HG02852 (cell line): ENCODE measurements at regions not wholly inside any gene's neighbourhood (a gene's known extent, or its start where the extent isn't known, plus 50 kb on each side); places are given as distances from the start of the nearest gene placed in this dataset.
"Not testable (repeated sequence)": the region's sequence is repeated elsewhere in the genome, so short reads cannot be mapped to it uniquely, and the experiment has no call there.

ENCODE experiments used
- ATAC-seq: cut with Tn5 transposase; IDR thresholded peaks from one replicate; pipeline ENCODE4 v1.9.1; 2021; ENCODE audit warnings: mild to moderate bottlenecking, moderate library complexity; ENCODE audit not compliant: unreplicated experiment

DNA sequence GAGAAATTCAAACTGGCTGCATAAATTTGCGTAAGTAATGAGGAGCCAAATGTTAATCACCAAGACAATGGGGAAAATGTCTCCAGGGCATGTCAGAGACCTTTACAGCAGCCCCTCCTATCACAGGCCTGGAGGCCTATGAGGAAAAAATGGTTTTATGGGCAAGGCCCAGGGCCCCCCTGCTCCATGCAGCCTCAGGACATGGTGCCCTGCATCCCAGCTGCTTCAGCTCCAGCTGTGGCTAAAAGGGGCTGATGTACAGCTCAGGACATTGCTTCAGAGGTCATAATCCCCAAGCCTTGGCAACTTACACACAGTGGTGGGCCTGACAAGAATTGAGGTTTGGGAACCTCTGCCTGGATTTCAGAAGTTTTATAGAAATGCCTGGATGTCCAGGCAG, 126.2 kb upstream of the TGFBR2 start:
- not testable (repeated sequence) for ATAC-seq

GRCh38 chr3:30480587-30480986, 125.8 kb upstream of the TGFBR2 start:
- ATAC-seq, result no peak

DNA sequence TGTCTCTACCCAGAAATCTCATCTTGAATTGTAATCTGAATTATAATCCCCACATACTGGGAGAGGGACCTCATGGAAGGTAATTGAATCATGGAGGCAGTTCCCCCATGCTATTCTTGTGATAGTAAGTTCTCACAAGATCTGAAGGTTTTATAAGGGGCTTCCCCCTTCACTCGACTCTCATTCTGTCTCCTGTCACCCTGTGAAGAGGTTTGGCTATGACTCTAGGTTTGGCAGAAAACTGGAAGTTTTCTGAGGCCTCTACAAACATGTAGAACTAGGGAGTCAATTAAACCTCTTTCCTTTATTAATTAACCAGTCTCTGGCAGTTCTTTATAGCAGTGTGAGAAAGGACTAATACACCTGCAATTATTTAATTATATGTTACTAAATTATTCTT, 125.2 kb upstream of the TGFBR2 start:
- no peak for ATAC-seq

- ATAC-seq, result not testable (repeated sequence)
These were observed 122.2 kb upstream of the TGFBR2 start for GRCh38 chr3:30484229-30484628.

- no peak for ATAC-seq
These were observed 120.0 kb upstream of the TGFBR2 start for GRCh38 chr3:30486368-30486767.

DNA sequence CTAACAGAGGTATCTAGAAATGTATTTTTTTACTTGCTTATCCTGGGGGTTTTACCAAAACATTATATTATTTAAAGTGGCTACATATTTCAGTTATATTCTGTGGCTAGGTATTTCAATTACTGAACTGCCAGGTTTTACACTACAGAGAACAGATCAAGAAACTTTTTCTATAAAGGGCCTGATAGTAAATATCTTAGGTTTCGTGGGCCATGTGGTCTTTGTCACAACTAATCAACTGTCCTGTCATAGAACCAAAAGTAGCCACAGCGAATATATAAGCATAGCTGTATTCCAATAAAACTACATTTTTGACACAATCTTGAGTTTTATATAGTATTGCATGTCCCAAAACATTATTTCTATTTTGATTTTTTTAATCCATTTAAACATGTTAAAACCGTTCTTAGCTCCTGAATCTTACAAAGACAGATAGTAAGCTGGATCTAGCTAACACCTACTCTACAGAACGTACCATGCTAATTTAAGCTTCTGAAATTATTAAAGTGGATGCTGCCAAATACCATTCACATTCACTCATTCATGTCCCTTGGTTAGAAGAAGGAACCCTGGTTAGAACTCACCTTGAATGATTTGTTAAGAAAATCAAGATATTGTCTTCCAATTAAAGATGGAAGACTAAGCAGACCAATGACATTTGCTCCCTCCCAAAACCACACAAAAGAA, 118.2 kb upstream of the TGFBR2 start:
- ATAC-seq, result no peak

DNA sequence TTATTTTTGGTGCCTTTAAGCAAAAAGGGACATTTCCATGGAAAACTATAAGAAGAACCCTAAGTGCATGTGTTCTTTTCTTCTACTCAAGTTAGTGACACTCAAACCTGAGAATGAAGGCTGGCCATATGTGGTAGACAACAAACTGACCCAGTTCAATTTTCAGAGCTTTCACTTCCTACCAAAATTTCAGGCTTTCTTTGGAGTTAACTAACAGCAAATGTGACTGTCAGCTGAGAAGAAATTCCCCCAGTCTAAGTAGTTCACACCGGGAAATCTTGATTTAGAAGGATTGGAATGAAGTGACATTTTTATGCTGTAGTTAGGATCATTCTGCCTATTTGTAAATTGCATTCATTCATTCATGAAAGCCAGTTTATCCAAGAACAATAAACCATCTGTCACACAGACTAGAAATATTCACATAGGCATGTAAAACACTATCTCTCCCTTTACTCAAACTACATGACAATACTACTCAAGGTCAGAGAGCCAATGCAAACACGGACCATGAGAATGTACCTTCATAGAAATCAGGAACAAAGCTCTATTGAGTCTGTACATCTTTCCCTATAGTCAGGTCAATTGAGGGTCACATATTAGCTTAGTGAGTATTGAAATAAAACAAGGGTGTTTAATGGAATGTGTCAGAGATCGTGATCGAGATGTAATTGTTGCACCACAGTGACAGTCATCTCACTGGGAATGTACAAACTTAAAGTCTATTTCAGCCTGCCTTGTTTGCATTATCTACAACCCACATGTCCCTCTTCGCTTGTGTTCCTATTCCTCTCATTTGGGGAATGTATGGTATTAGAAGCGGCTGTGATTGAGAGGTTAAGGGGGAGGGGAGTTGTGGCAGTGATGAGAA, 113.8 kb upstream of the TGFBR2 start:
- ATAC-seq, result no peak

GRCh38 chr3:30493911-30494311, 112.5 kb upstream of the TGFBR2 start:
- no peak for ATAC-seq

- ATAC-seq, result no peak
These were observed 111.0 kb upstream of the TGFBR2 start for GRCh38 chr3:30495172-30496065.

DNA sequence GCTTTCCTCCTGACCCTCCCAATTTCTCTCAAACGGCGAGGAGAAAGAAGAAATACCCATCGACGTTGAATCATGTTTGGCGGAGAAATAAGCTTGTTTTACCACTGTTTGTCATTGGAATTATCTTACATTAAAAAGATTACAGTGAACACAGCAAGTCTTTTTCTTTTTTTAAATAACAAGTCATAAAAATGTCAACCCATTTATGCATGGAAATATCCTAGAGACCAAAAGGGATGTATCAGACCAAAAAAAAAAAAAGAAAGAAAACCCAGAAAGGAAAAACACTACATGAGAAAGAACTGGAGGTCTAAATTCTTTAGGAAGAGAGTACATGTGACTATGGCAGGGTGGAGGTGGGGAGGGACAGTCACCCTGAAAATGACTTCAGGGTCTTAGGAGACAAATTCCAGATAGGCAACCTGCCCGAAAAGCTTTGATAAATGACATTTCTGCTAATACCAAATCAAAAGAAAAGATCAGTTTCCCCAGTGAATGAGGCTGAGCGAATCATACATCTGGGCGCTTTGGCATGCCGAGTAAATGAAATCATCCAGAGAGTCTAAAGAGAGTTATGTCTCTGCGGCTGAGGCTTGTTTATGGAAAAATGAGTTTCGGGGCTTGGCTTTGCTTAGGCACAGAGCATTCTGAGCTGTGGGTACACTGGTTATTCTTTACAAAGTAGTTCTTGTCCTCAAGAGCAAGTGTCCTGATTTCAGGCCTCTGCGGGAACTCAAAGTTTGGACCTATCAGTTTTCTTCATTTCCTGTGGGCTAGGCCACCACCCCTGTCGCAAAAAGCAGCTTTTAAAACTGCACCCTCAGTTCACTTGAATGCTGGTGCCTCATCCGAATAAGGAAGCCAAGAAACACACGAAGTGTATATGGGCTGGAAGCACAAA, 110.1 kb upstream of the TGFBR2 start:
- no peak for ATAC-seq

- ATAC-seq, result no peak
These were observed 107.8 kb upstream of the TGFBR2 start for GRCh38 chr3:30498587-30498967.

DNA sequence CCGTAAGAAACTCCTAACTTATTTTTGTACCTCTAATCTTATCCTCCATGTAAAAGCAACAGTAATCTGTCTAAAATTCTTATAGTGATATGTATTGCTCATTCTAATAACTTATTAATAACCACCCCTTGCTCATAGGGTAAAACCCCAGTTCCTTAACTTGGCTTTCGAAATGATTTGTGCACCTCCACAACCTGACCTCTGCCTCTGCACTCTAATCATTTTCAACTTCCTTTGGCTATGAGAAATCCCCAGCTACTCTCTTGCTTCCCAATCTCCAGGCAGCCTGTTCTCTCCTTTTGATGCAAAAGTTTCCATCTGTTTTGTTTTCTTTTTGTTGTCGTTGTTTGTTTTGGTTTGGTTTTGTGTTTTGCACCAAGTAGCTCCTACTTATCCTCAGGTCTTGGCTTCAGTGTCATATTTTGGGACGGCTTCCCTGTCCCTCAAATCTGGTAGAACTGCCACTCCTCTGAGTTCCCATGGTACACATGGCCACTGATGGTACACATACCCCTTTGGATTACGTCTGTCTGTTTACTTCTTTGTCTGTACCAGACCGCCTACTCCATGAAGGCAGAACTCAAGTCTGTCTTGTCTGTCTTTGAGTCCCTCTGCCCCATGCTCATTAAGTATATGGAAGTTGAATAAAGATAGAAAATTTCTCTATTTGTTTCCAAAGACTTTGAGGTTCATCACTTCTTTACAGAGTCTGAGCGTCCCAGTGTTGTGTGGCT, 105.6 kb upstream of the TGFBR2 start:
- peak; percentile 93 for ATAC-seq

DNA sequence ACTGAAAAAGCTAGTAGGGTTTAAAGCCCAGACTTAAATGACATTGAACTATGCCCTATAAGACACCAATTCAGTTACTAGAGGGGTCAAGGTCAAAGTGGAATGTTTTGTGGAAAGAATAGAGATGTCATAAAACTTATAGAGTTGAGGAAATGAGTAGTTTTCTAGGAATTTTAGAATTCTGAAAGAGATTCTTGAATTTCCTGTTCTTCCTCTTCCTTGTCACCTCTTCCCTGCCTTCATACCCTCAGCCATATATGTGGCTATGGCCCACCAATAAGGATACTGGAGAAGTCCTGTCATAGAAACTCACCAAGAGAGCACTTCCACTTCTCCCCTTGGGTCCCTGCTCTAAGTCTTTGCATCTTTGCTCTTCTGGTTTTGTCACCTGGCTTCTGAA, 104.9 kb upstream of the TGFBR2 start:
- ATAC-seq, result no peak

GRCh38 chr3:30502051-30502741, 104.2 kb upstream of the TGFBR2 start:
- ATAC-seq, result no peak

GRCh38 chr3:30502742-30503073, 103.7 kb upstream of the TGFBR2 start:
- peak; percentile 33 for ATAC-seq

DNA sequence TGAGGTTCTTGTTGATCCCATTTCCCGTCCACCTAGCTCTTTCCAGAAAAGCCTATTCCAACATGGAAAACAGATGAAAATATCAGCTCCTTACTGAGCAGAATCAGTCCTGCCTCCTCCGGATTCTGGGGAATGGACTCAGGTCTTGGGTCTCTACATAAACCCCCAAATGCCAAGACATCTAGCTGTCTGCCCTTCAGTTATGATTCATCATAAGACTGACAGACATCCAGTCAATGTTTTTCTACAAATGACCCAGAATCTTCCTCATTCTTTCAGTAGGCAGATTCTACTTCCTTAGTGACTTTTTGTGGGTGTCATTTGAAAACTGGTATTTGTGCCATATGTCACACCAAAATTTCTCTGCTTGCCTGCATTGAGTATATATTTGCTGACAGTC, 103.0 kb upstream of the TGFBR2 start:
- ATAC-seq, result no peak

DNA sequence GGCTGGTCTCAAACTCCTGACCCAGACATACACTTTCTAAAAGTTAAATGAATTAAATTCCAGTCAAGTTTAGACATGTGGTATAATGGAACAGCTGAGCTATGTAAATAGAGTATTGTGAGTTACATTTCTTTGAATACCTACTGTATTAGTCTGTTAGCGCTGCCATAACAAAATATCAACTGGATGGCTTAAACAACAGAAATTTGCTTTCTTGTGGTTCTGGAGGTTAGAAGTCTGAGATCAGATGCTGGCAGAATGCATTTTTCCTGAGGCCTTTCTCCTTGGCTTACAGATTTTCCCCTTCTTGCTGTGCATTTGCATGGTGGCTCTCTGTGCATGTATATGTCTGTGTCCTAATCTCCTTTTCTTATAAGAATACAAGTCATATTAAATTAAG, 101.5 kb upstream of the TGFBR2 start:
- no peak for ATAC-seq

GRCh38 chr3:30505866-30506520, 100.4 kb upstream of the TGFBR2 start:
- no peak for ATAC-seq

GRCh38 chr3:30508339-30508738, 98.1 kb upstream of the TGFBR2 start:
- ATAC-seq, result no peak
